HS-5 (cell line): ENCODE measurements at regions not wholly inside any gene's neighbourhood (a gene's known extent, or its start where the extent isn't known, plus 50 kb on each side); places are given as distances from the start of the nearest gene placed in this dataset.
"Not testable (repeated sequence)": the region's sequence is repeated elsewhere in the genome, so short reads cannot be mapped to it uniquely, and the experiment has no call there.

Source experiments
- DNase-seq: peaks from one replicate; pipeline ENCODE4 v3.0.0-alpha.2; 2012; ENCODE audit warnings: low read depth

- no peak for DNase-seq
Measured at GRCh38 chr6:67045076-67045475, 1338.0 kb upstream of the EYS start.

GRCh38 chr6:67031451-67031850, 1324.4 kb upstream of the EYS start:
- no peak for DNase-seq

GRCh38 chr6:67030861-67031260, 1323.8 kb upstream of the EYS start:
- no peak for DNase-seq

- DNase-seq: no peak
Measured at GRCh38 chr6:67016921-67017460, 1310.0 kb upstream of the EYS start.

GRCh38 chr6:67011441-67011840, 1304.4 kb upstream of the EYS start:
- DNase-seq: no peak

GRCh38 chr6:67009818-67010217, 1302.8 kb upstream of the EYS start:
- DNase-seq: no peak

- DNase-seq: no peak
Measured at GRCh38 chr6:67003844-67004243, 1296.8 kb upstream of the EYS start.

GRCh38 chr6:67000121-67000520, 1293.1 kb upstream of the EYS start:
- DNase-seq: no peak

GRCh38 chr6:66997579-66997978, 1290.6 kb upstream of the EYS start:
- DNase-seq: not testable (repeated sequence)

- DNase-seq: no peak
Measured at GRCh38 chr6:66995669-66996068, 1288.6 kb upstream of the EYS start.

- not testable (repeated sequence) for DNase-seq
Measured at GRCh38 chr6:66993708-66994107, 1286.7 kb upstream of the EYS start.

- no peak for DNase-seq
Measured at GRCh38 chr6:66993272-66993671, 1286.2 kb upstream of the EYS start.

- no peak for DNase-seq
Measured at GRCh38 chr6:66992660-66993059, 1285.6 kb upstream of the EYS start.

- DNase-seq: no peak
Measured at GRCh38 chr6:66986940-66987339, 1279.9 kb upstream of the EYS start.

- DNase-seq: no peak
Measured at GRCh38 chr6:66985816-66986215, 1278.8 kb upstream of the EYS start.

GRCh38 chr6:66970373-66970772, 1263.3 kb upstream of the EYS start:
- DNase-seq: no peak

GRCh38 chr6:66965227-66965626, 1258.2 kb upstream of the EYS start:
- DNase-seq: no peak

GRCh38 chr6:66964216-66964615, 1257.2 kb upstream of the EYS start:
- DNase-seq: no peak

GRCh38 chr6:66962082-66962481, 1255.1 kb upstream of the EYS start:
- DNase-seq: no peak

GRCh38 chr6:66961191-66961590, 1254.2 kb upstream of the EYS start:
- DNase-seq: no peak

GRCh38 chr6:66949191-66949661, 1242.2 kb upstream of the EYS start:
- DNase-seq: no peak

- DNase-seq: no peak
Measured at GRCh38 chr6:66948106-66948505, 1241.1 kb upstream of the EYS start.

- no peak for DNase-seq
Measured at GRCh38 chr6:66940003-66940402, 1233.0 kb upstream of the EYS start.

- no peak for DNase-seq
Measured at GRCh38 chr6:66937180-66937579, 1230.2 kb upstream of the EYS start.

GRCh38 chr6:66935612-66936011, 1228.6 kb upstream of the EYS start:
- no peak for DNase-seq
